Gastrocnemius medialis (tissue), 4 donors: ENCODE measurements at regions not wholly inside any gene's neighbourhood (a gene's known extent, or its start where the extent isn't known, plus 50 kb on each side); places are given as distances from the start of the nearest gene placed in this dataset.

Source experiments
- ATAC-seq, 2 donors: fragments of 150-250 bp; one replicate each; pipeline ENCODE4 v1.9.1; 2016
- DNase-seq, 2 donors: peaks; one replicate each; pipeline ENCODE4 v3.0.0-alpha.2; 2019
- H3K27ac ChIP-seq, 4 donors: fragments of 200-600 bp; sonication (generic); 1 replicate in 1 of 4; 2 replicates in 3 of 4; pipeline ENCODE4 v1.5.1; 2016 to 2018; ENCODE audit warnings: mild to moderate bottlenecking in 2 of 4, moderate library complexity in 1 of 4
- H3K27me3 ChIP-seq, 3 donors: fragments of 200-600 bp; sonication (generic) in 2 of 3; 1 replicate in 1 of 3; 2 replicates in 2 of 3; pipeline versions ENCODE4 v1.5.1 to v1.6.0; 2016 to 2019; ENCODE audit warnings: mild to moderate bottlenecking in 1 of 3, moderate library complexity in 1 of 3
- H3K36me3 ChIP-seq, 2 donors: fragments of 200-600 bp; sonication (generic) in 1 of 2; one replicate each; pipeline ENCODE4 v1.5.1; 2017 to 2018
- H3K4me1 ChIP-seq, 2 donors: fragments of 200-600 bp; sonication (generic) in 1 of 2; one replicate each; pipeline ENCODE4 v1.5.1; 2016 to 2017; ENCODE audit warnings: mild to moderate bottlenecking in 2 of 2
- H3K4me3 ChIP-seq, 4 donors: fragments of 200-600 bp; sonication (generic) in 3 of 4; 1 replicate in 1 of 4; 2 replicates in 3 of 4; pipeline ENCODE4 v1.5.1; 2016 to 2019; ENCODE audit warnings: mild to moderate bottlenecking in 2 of 4
- H3K9me3 ChIP-seq, 3 donors: fragments of 200-600 bp; sonication (generic) in 2 of 3; 1 replicate in 1 of 3; 2 replicates in 2 of 3; pipeline ENCODE4 v1.5.1; 2016 to 2019
- POLR2A ChIP-seq, 2 donors: fragments of 450-650 bp; IDR thresholded peaks; one replicate each; pipeline ENCODE4 v1.6.1; 2017; ENCODE audit warnings: antibody characterized with exemption in 2 of 2, mild to moderate bottlenecking in 2 of 2, moderate library complexity in 2 of 2
- in situ Hi-C, 4 donors: fragments of 200-750 bp; cut with MboI; loops; one replicate each; pipeline versions ENCODE4 v1.15.0 to v1.8.0; 2017; ENCODE audit warnings: low sequenced_read_pairs in 4 of 4
- intact Hi-C: fragments of 100-400 bp; cut with DNase I; formaldehyde crosslinking; loops from one replicate; pipeline ENCODE4 v1.15.1; 2023; ENCODE audit warnings: low total_unique reads
- TF ChIP-seq, protein P1 (sequence below), 5 experiments: fragments of 450-650 bp in 3 of 5; fragments of 200-600 bp in 2 of 5; sonication (generic) in 2 of 5; IDR thresholded peaks in 4 of 5; conservative IDR thresholded peaks in 1 of 5; 1 replicate in 4 of 5; 2 replicates in 1 of 5; pipeline ENCODE4 v1.5.1; 2016 to 2019; ENCODE audit warnings: antibody characterized with exemption in 5 of 5, mild to moderate bottlenecking in 3 of 5, moderate library complexity in 3 of 5

- H3K27me3 ChIP-seq = no peaks in the 10 kb centered on the region
- H3K4me3 ChIP-seq = no peak overlapping the region
- no peaks in the 10 kb centered on the region for H3K36me3 ChIP-seq
- TF ChIP-seq, protein P1, sequence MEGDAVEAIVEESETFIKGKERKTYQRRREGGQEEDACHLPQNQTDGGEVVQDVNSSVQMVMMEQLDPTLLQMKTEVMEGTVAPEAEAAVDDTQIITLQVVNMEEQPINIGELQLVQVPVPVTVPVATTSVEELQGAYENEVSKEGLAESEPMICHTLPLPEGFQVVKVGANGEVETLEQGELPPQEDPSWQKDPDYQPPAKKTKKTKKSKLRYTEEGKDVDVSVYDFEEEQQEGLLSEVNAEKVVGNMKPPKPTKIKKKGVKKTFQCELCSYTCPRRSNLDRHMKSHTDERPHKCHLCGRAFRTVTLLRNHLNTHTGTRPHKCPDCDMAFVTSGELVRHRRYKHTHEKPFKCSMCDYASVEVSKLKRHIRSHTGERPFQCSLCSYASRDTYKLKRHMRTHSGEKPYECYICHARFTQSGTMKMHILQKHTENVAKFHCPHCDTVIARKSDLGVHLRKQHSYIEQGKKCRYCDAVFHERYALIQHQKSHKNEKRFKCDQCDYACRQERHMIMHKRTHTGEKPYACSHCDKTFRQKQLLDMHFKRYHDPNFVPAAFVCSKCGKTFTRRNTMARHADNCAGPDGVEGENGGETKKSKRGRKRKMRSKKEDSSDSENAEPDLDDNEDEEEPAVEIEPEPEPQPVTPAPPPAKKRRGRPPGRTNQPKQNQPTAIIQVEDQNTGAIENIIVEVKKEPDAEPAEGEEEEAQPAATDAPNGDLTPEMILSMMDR (IDR thresholded peaks at IDR 0.05 in 4 of 5, conservative IDR thresholded peaks at IDR 0.05 in 1 of 5) = no peak
- TF ChIP-seq POLR2A (IDR thresholded peaks at IDR 0.05) = no peak
- in situ Hi-C loops = loop anchor here in 2 of 4 donors (25.0 kb wide), 4 partner anchors 243 to 593 kb away; partner anchors contain the start of genes CABLES1 (in 1 of the 2) and RBBP8 (in 1 of the 2)
- no peak overlapping the region for H3K27ac ChIP-seq
- DNase-seq = no peak
- H3K9me3 ChIP-seq = no peaks in the 10 kb centered on the region
- intact Hi-C loops = no loop called here
- peaks cover 7 to 9% of the 10 kb centered on the region in 2 donors for H3K4me1 ChIP-seq
- ATAC-seq = no peak
Measured at GRCh38 chr18:23380001-23380550, 73.0 kb upstream of the RIOK3 start.

- TF ChIP-seq POLR2A (IDR thresholded peaks at IDR 0.05) = no peak
- TF ChIP-seq, protein P1 (IDR thresholded peaks at IDR 0.05 in 4 of 5, conservative IDR thresholded peaks at IDR 0.05 in 1 of 5) = no peak
- H3K36me3 ChIP-seq = no peaks in the 10 kb centered on the region
- H3K27ac ChIP-seq = no peak overlapping the region
- H3K27me3 ChIP-seq = no peaks in the 10 kb centered on the region
- no peak for ATAC-seq
- no peaks in the 10 kb centered on the region for H3K9me3 ChIP-seq
- no peak for DNase-seq
- in situ Hi-C loops = loop anchor here in 2 of 4 donors (25.0 kb wide), 4 partner anchors 244 to 594 kb away; partner anchors contain the start of genes CABLES1 (in 1 of the 2) and RBBP8 (in 1 of the 2)
- no peak overlapping the region for H3K4me3 ChIP-seq
- H3K4me1 ChIP-seq = peaks cover 7 to 9% of the 10 kb centered on the region in 2 donors
- intact Hi-C loops = no loop called here
Measured at GRCh38 chr18:23380817-23381216, 72.3 kb upstream of the RIOK3 start.

DNA sequence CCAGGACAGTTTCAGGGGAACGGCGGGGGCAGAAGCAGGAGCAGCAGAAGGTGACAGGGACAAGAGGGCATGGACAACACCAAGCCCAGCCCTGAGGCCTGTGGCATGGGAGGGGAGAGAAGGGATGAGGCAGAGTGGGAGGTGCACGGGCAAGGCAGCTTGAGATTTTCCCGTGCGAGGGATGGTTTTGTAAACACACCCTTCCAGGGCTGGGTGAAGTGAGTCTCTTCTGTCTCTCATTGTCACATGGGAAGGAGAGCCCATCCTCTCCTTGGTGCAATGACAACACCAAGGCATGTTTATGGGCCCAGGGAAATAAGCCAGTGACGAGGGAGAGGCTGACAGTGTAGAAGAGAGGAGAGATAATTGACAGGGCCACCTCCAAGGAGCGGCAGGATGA lies 69.6 kb upstream of the RIOK3 start:
- in situ Hi-C loops = loop anchor here in 2 of 4 donors (25.0 kb wide), 4 partner anchors 246 to 596 kb away; partner anchors contain the start of genes CABLES1 (in 1 of the 2) and RBBP8 (in 1 of the 2)
- H3K27me3 ChIP-seq = no peaks in the 10 kb centered on the region
- intact Hi-C loops = no loop called here
- H3K36me3 ChIP-seq = no peaks in the 10 kb centered on the region
- no peak overlapping the region for H3K27ac ChIP-seq
- H3K9me3 ChIP-seq = no peaks in the 10 kb centered on the region
- TF ChIP-seq, protein P1 (IDR thresholded peaks at IDR 0.05 in 4 of 5, conservative IDR thresholded peaks at IDR 0.05 in 1 of 5) = no peak
- DNase-seq (no peak), ATAC-seq (no peak)
- H3K4me1 ChIP-seq = peaks cover 3 to 4% of the 10 kb centered on the region in 2 donors
- no peak overlapping the region for H3K4me3 ChIP-seq

DNA sequence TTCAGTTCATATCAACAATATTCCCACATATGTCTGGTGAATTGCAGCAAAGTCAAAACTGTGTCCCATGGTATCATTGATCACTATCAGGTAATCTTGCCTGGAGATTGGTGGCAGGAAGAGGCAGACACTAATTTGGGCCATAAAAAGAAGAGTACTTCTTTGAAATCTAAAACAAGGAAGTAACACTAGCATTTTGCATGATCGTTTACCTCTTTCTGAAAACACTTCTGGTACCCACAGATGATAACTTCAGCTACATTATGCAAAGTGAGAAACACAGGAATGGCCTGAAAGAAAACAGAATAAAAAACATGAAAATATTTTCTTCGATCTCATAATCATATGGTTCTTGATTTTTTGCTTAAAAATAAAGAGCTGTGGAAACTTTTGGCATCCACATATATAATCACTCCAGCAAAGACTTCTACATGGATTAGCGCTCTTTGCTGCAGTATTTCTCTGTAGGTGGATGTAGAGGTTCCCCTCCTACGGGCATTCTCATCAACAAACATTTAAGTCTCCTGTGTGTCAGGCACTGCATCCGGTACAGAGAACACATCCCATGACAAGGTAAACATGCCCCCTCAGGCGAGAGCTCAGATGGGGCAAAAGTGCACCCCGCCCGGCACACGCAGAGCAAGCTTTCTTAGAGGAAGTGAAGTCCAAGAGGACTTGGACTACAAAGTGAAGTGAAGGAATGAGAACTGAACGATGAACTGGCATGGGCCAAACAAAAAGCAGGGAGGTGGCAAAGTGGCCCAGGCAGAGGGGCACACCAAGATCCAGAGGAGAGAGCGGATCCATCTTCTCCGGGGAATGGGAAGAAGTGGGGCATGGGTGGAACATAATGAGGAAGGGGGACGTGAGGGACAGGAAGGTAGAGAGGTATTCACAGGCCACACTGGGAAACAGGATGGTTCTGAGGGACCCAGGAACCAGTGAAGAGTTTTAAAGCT lies 68.0 kb upstream of the RIOK3 start:
- no peak for ATAC-seq
- in situ Hi-C loops (loop anchor here in 2 of 4 donors (25.0 kb wide), 4 partner anchors 248 to 598 kb away; partner anchors contain the start of genes CABLES1 (in 1 of the 2) and RBBP8 (in 1 of the 2)), intact Hi-C loops (no loop called here)
- no peak overlapping the region for H3K4me3 ChIP-seq
- no peaks in the 10 kb centered on the region for H3K36me3 ChIP-seq
- no peak for DNase-seq
- no peak overlapping the region for H3K27ac ChIP-seq
- H3K9me3 ChIP-seq = no peaks in the 10 kb centered on the region
- TF ChIP-seq, protein P1 (IDR thresholded peaks at IDR 0.05 in 4 of 5, conservative IDR thresholded peaks at IDR 0.05 in 1 of 5) = no peak
- no peak for TF ChIP-seq POLR2A (IDR thresholded peaks at IDR 0.05)
- no peaks in the 10 kb centered on the region for H3K4me1 ChIP-seq
- H3K27me3 ChIP-seq = no peaks in the 10 kb centered on the region
